GM21515 (cell line): ENCODE measurements at regions not wholly inside any gene's neighbourhood (a gene's known extent, or its start where the extent isn't known, plus 50 kb on each side); places are given as distances from the start of the nearest gene placed in this dataset.
A peak's percentile ranks its signal among the peaks of the same experiment; 100 is the strongest.

Source experiments
- ATAC-seq: cut with Tn5 transposase; IDR thresholded peaks from one replicate; pipeline ENCODE4 v1.9.1; 2021; ENCODE audit not compliant: unreplicated experiment

DNA sequence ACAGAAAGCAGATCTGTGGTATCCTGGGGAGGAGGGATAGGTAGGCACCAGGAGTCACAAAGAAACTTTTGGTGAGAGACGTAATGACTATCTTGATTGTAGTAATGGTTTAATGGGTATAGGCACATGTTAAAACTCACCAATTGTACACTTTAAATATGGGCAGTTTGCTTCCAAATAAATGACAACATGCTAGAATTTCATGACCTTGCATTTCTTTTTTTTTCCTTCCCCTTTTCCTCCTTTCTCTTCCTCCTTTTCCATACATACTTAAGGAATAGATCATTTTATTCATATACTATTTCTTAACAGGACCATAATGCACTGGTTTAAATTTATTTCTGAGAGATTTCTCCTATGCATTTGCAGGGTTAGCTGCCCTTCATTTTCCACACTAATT, 341.8 kb downstream of the TMEM182 start:
- ATAC-seq = no peak

DNA sequence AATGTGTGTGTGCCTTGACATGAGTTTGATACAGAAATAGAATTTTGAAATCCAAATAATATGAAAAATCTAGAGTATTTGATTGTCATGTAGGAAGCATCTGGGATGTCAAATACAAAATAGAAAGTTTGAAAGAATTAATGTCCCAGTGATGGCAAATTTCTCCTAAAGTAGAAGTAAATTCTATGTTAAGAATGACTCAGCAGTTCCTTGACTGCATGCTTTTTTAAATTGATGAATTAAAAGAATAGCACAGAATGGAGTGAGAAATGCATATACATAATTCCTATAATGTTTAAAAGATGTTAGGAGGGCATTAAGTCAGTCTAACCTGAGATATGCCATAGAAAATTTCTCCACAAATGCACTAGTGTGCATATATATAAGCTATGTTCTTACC, 357.5 kb downstream of the TMEM182 start:
- no peak for ATAC-seq

DNA sequence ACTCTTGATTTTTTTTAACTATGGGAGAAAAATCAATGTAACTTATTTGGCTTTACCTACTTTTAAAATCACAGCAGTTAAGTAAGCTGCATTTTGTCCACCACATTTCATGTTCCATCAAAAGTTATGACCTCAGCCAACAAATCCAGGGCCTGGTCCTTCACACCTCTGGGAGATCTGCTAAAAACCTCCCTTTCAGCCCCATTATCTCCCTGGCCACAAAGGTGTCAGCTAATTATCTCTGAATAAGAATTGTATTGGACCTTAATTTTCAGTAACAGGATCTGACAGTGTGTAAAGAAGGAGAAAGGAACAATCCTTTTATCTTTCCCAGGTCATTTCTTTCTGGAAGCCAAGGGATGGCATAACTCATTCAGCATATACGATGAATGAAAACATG, 359.3 kb downstream of the TMEM182 start:
- no peak for ATAC-seq

DNA sequence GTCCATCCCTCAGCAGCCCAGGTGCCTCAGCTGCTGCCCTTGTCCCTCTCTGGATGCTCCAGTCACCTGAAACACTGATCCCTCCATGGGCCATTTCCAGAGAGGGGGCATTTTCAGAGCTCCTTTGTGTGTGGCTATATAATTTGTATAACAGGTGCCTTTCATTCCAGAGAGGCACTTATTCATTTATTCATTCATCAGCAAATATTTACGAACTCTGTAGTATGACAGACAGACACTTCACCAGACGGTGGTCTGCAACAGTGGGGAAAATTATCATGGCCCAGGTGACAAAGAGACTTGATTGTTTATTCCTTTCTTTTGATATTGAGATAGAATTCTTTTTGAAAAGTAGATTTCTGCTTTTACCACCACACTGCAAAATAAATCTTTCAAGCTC, 361.7 kb downstream of the TMEM182 start:
- ATAC-seq = no peak

DNA sequence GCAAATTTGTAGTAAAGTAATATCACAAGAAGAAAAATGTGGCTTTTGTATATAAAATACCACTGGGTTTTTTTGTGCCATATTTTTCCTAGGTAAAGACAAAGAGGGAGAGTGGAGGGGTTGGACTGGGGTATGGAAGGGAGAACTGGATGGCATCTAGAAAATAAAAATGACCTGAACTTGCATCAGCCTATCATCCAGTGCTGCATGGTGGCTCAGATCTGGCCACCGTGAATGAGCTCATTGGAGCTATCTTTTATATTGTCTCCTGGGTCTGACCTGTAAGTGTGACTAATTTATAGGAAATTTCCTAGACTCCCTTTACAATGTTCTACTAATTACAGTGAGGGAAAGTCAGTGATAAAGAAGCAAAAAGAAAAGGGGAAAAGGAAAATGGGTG, 369.0 kb downstream of the TMEM182 start:
- no peak for ATAC-seq

DNA sequence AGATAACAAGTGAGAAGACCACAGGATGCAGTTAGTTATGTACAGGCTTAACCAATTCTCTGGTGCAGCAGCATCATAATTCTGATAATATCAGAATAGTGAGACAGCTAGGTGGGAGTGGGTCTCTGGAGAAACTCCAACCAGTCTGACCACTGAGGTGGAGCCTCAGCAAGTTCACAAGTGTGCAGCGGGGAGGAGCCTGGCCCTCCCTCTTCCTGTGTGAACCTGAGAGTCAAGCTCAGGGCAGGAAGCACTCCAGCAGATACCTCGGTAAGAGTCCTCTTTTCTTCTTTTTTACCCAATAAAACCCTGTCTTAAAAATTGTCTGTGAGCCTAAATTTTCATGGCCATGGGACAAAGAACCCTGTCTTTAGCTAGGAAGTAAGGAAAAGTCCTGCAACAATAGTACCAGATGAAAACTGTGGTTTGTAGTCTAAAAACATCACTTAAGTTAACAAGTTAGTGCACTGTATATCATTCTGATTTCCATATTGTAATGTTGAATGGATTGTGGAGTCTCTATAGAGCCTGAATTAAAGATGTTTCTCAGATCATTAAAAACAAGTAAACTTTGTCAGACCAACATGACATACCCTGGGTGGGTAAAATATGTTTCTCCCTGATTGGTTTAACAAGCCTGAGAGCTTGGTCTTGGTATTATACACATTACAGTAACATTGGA, 370.8 kb downstream of the TMEM182 start:
- ATAC-seq = peak; percentile 66

DNA sequence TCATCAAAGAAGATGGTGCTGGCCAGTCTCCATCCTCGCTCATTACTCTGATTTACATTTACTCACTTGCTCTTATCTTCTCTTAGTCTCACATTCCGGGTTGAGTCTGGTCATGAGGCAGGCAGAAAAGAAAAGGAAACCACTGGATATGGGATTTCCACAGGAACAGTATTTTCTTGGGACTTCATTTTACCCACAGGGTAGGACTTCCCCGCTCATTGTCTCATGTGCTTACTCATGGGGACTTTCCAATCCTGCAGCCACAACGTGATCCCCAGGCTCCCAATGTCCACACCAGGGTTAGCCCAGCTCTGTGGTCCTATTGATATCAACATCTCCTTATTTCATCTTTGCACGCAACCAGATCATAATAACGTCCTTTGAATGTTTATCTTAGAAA, 373.8 kb downstream of the TMEM182 start:
- no peak for ATAC-seq

DNA sequence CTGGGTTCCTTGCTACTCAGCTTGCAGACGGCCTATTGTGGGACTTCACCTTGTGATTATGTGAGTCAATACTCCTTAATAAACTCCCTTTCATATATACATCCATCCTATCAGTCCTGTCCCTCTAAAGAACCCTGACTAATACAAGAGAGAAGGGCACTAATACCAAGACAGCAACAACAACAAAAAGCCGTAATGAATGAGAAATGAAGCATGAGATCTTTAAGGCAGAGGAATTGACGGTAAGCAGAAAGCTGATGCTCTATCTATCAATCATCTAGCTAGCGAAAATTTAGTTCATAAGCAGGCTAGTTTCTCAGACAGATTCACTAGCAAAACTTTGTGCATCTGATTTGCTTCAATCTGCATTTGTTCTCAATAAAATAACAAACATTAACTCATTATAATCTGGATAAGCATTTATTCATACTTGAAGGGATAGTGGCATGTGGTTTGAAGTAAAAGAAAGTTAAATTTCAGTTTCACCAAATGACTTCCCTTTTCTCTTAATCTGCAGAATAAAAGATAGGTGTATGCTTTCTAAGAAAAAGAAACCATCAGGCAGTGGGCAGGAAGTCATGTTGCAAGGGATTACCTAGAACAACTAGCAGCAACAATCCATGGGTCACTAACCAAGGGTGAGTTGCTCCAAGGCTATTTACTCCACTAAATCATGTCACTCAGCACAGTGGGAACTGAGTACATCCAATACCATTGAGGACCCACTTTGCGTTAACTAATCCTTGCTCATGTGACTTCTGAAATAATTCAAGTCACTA, 376.5 kb downstream of the TMEM182 start:
- ATAC-seq = peak; percentile 46

DNA sequence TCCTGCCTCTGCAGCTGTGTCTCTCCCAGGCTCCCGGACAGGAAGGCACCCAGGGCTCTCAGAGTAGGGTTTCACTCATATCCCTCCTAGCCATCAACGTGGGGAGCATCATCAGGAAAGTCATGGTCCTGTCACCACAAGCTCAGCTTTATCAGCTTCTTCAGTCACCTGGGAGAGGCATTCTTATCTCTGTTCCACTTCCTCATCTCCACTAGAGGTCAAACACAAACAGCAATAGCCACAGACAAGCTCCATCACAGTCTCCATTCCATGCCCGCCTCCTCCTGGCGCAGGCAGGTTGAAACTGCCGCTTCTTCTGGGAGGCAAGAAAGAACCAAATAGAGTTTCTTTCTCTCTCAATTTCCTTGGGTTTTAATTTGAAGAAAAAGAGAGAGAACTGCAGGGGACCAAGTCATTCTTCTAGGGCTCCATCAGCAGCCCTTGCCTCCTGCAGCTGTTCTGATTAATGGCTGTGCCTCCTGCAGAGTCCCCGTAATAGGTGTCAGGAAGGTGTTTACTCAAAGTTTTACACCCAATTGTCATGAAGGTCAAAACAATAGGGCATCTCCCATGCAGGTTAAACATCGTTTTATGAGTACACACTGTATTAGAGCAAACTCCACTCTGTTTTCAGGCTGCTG, 377.9 kb downstream of the TMEM182 start:
- no peak for ATAC-seq

DNA sequence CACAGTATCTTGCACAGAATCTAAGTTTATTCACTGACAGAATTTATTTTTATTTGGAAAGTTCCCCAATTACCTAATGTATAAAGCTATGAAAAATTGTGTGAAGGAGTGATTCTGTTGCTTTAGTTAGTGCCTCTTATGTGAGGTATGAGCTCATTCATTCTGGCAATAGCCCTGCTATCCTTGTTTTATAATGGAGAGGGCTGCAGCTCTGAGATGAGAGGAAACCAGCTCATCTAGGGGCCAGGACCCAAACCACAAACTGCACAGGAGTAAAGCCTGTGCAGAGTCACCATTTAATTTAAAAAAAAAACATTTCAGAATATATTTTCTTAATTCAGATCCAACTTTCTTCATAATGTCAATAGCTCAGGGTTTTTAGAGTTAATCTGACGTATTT, 383.0 kb downstream of the TMEM182 start:
- no peak for ATAC-seq

DNA sequence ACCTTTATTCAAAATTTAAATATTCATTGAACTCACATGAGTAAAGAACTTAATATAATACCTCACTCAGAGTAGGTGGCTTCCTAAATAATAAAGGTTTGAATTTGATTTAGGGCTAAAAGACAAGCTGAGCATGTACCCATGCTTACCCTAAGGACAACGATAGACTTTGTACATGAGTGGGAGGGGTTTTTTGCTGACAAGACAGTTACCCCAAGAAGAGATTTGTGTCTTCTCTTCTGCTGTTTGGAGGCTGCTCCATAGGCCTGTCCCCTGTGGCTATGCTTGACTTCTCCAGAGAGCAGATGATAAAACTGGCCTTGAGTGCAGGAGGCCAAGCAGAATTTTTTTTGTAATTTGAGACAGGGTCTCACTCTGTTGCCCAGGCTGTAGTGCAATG, 383.9 kb downstream of the TMEM182 start:
- no peak for ATAC-seq

DNA sequence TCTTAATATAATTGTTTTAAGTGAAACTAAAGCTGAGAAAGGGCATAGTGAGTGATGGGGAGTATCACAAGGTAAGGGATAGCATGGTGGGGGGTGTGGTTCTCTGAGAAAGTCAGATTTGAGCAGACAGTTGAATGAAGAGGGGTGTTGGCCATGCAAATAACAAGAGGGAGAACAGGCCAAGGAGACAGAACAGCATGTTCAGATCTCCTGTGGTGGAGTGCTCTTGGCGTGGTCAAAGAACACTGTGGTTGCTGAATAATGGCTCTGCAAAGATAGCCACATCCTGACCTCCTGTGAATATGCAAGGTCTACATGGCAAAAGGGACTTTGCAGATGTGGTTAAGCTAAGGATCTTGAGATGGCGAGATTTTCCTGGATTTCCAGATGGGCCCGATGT, 389.2 kb downstream of the TMEM182 start:
- no peak for ATAC-seq

DNA sequence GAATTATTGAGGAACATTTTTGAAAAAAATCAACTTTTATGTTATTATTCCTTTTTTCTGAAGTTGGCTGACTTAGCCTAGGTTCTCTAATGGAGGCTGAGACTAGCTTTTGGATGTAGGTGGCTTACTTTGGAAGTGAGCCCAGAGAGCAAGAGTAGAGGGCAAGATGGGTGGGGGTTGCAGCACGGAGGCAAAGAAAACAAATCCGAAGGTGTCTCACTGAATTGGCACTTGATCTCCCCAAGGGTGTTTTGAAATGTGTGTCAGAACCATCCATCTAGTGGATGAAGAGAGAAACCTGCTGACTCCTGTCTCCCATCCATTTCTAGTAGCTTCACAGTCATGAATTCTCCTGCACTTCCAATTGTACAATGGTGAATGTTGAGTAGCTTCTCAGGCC, 390.7 kb downstream of the TMEM182 start:
- ATAC-seq = no peak

DNA sequence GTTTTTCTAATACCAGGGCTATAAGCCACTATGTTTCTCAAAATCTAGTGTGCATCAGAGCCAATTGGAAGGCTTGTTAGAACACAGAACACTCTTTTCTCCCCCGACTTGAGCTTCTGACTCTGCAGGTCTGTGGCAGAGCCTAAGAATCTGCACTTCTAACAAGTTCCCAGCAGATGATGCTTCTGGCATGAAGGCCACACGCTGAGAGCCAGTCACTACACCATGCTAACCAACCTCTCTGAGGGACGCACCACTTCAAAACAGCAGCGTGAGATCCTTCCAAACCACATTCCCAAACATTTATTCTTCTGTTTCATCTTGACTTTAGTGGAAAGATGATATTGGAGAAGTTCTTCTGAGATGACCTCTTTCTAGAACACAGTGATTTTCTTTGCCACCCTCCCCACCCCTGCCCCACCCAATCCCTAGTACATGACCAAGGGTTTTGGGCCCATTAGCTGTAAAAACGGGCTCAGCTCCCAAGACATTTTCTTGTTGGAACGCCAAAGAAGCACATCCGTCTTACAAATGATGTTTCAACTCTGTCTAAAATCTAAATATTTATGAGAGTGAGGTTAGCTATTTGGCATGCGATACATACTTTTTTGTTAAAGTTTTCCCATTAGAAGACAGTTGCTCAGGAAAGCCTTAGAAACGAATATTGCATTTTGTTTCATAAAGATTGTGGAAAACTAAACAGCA, 391.9 kb downstream of the TMEM182 start:
- no peak for ATAC-seq

DNA sequence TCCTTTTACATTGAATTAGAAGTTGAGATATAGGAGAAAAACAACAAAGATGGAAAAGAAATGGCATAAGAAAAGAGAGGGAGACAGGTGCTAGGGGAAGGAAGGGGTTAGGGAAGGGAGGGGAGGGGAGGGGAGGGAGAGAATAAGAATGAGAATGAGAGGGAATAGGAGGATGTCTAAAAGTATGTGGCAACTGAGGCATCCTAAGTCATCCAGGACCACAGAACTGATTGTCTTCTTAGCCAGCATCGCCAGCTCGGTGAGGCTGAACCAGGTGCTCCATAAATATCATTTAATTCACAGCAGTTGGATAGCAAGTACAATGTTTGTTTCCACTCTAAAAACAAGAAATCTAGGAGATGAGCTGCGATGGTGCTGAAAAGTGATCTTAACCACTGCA, 393.5 kb downstream of the TMEM182 start:
- no peak for ATAC-seq

DNA sequence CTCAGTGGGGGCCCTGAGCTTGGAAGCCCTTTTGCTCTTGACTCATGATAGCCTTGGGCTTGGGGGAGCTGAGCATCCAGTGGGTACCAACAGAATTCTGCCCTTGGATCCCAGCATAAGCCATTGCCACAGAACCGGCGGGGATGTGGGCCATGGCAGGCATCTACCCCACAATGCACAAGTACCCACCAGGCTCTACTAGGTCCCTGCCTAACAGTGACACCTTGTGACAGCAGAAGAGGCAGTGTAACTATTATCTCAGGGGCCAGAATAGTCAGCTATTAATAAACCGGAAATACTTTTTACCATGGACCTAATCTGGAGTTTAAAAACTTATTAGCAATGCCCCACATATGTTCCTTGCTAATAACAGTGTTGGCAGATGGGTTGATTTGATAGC, 397.2 kb downstream of the TMEM182 start:
- ATAC-seq = no peak

DNA sequence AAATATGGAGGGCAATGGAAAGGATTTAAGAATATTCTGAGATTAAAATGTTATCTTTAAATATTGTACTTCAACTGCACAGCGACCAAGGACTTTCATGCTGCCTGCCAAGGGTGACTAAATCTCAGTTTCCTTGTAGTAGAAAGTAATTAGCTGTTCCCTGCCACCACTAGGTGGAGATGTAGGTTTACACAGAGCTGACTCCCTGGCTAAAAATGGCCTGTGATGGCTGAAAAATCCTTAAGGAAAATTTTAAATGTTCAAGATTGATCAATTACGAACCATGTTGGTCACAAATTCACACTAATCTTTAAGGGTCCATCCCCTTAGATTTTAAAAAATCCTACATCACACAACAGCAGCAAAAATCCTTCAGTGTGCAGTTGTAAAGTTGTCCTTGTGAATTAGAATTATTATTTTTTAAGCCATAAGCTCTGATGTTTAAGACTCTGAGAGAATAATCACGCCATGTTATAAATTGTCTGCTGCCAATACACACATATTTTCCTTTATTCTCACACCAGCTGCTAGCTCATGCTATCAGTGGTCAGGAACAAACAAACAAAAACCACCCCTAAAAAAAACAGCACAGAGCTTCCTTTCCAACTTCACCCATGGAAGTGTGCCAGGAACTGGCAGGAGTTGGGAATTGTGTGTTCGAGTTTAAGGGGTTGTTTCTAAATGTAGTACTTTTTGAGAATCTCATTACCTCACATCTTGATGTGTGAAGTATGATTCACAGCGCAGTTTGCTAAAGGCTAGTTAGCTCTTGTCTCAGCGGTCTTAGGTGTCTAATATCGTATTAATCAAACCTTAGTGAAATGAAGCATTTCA, 399.8 kb downstream of the TMEM182 start:
- ATAC-seq = peak; percentile 67

DNA sequence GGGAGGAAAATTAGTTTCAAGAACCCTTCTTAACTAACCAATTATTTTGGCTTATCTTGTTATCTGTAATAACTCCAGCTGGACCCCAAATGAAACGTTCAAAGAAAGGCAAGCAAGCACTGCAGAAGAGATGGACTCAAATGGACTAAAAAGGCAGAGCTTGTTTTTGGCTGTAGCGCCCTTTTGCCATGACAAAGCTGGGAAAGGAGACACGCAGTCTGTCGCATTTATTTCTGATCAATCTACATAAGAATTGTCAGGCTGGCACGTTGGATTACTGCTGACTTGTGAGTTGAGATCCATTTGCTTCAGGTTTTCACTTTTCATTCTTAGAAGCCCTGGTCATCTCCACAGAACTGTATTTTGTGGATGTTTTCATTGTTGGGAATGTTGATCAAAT, 402.9 kb downstream of the TMEM182 start:
- ATAC-seq = no peak

DNA sequence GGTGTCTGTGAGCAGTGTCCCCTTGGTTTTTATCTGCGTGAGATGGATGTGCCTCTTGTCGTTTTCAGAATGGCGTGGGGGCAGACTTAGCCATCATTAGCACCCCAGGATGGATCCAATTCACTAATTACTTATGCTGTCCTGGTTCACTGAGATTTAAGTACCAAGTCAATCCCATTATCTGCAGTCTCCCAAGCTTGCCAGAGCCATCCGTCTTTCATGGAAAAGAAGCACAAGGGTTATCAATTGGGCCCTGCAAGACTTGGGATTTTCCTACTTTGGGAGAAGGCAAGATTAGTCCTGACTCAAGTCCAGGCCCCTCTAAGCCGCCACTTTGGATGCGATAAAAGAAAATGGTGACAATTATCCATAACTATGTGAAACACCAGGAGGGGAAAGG, 404.0 kb downstream of the TMEM182 start:
- ATAC-seq = no peak

DNA sequence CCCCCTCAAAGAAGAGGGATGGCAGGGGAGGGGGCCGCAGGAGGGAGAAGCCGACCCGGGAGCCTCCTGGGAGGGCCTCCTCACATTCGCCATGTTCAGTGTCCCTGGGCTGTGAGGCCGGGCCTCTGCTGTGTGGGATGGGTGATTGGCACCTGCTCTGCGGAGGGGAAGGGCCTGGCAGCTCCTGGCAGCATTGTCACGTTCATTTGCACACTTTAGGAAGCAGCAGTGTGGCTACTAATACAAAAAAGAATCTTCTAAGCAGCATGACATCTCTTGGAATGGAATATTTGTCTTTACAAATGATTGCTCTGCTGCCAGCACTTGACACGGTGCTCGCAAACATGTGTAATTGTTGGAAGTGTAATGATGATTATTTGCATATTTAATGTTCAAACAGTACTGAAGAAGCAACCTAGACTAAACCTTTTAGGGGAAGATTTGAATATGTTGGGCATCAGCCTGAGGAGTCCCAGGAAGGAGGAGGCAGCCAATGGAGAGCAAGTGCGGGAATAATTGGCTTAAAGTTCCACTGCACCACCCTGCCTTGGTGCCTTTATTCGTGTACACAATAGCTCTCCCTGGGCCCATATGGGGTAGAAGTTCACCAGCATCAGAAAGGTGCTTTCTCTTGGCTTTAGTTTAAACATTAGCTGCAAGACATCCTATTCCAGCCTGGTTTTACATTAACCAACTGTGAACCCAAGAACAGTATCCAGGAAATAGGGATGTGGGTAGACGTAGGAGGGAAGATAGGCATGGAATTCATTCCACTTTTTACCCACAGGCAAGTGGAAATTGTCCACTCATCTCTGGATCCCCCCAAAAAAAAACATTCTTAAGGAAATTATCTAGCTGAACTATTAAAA, 404.9 kb downstream of the TMEM182 start:
- ATAC-seq = no peak
